PC-9 (cell line): ENCODE measurements at regions not wholly inside any gene's neighbourhood (a gene's known extent, or its start where the extent isn't known, plus 50 kb on each side); places are given as distances from the start of the nearest gene placed in this dataset.

Experiments used
- CTCF ChIP-seq: fragments of 200-600 bp; sonication (generic); conservative IDR thresholded peaks from 2 replicates; pipeline ENCODE4 v1.6.1; 2017; ENCODE audit warnings: mixed run types, antibody characterized with exemption, mild to moderate bottlenecking, moderate library complexity
- EZH2 ChIP-seq: fragments of 200-600 bp; sonication (generic); IDR thresholded peaks from 2 replicates; pipeline ENCODE4 v1.8.0; 2017; ENCODE audit warnings: antibody characterized with exemption, low read depth

- TF ChIP-seq CTCF = no peak
- TF ChIP-seq EZH2 = no peak
Measured at GRCh38 chr14:62143245-62143644, 381.0 kb downstream of the SNAPC1 start.
